Calu3 (cell line): ENCODE measurements at regions not wholly inside any gene's neighbourhood (a gene's known extent, or its start where the extent isn't known, plus 50 kb on each side); places are given as distances from the start of the nearest gene placed in this dataset.

Experiments used
- BruUV-seq: library from RNA; stranded (reverse); fragments of 400-500 nt; replicated peaks from 2 replicates; lab custom pipeline; 2021; lab: Mats Ljungman, UMichigan
- CTCF ChIA-PET: fragments of 300-600 bp; sonication (Branson Sonifier 250); formaldehyde crosslinking; loops from one replicate; lab custom pipeline; 2022; ENCODE audit warnings: antibody characterized with exemption; lab: Charles Lee
- DNase-seq: peaks from one replicate; pipeline ENCODE4 v3.0.0; 2022
- H3K27ac Mint-ChIP-seq: one replicate; pipeline ENCODE4 v1.8.0; 2022; ENCODE audit warnings: mixed read lengths; ENCODE audit not compliant: unreplicated experiment
- H3K27me3 Mint-ChIP-seq: one replicate; pipeline ENCODE4 v1.8.0; 2022; ENCODE audit warnings: mixed read lengths; ENCODE audit not compliant: unreplicated experiment
- H3K36me3 Mint-ChIP-seq: one replicate; pipeline ENCODE4 v1.8.0; 2022; ENCODE audit warnings: mild to moderate bottlenecking, moderate library complexity, mixed read lengths; ENCODE audit not compliant: insufficient read depth, unreplicated experiment
- H3K4me1 Mint-ChIP-seq: one replicate; pipeline ENCODE4 v1.8.0; 2022; ENCODE audit warnings: mild to moderate bottlenecking, low read depth, mixed read lengths; ENCODE audit not compliant: unreplicated experiment
- H3K4me3 Mint-ChIP-seq: one replicate; pipeline ENCODE4 v1.8.0; 2022; ENCODE audit warnings: mild to moderate bottlenecking, low read depth, moderate library complexity, mixed read lengths; ENCODE audit not compliant: unreplicated experiment
- H3K9me3 Mint-ChIP-seq: one replicate; pipeline ENCODE4 v1.8.0; 2022; ENCODE audit warnings: low read depth, mixed read lengths; ENCODE audit not compliant: unreplicated experiment
- CTCF ChIP-seq: fragments of 200-600 bp; IDR thresholded peaks from one replicate; pipeline ENCODE4 v1.8.0; 2022; ENCODE audit warnings: antibody characterized with exemption; ENCODE audit not compliant: unreplicated experiment
- intact Hi-C: fragments of 100-400 bp; cut with micrococcal nuclease; formaldehyde crosslinking; loops from one replicate; pipeline ENCODE4 v1.10.0; 2022; ENCODE audit not compliant: unreplicated experiment

GRCh38 chrX:30373479-30373878 is 64.3 kb upstream of the NR0B1 start:
- no TSS peak for BruUV-seq
- no peak for DNase-seq
- no peak for TF ChIP-seq CTCF
- Mint-ChIP-seq H3K27me3 (no peaks in the 10 kb centered on the region), H3K4me1 (peaks cover 8% of the 10 kb centered on the region), H3K27ac (no peak overlapping the region), H3K36me3 (no peaks in the 10 kb centered on the region), H3K9me3 (peaks cover 2% of the 10 kb centered on the region), H3K4me3 (no peak overlapping the region)
- CTCF ChIA-PET: no interaction called here
- intact Hi-C loops: no loop called here

GRCh38 chrX:30364229-30364628 is 55.0 kb upstream of the NR0B1 start:
- H3K27me3 Mint-ChIP-seq: no peaks in the 10 kb centered on the region
- H3K27ac Mint-ChIP-seq: no peak overlapping the region
- CTCF ChIA-PET: no interaction called here
- peaks cover 15% of the 10 kb centered on the region for H3K4me1 Mint-ChIP-seq
- peak; percentile 3 for DNase-seq
- no peaks in the 10 kb centered on the region for H3K9me3 Mint-ChIP-seq
- H3K36me3 Mint-ChIP-seq: no peaks in the 10 kb centered on the region
- H3K4me3 Mint-ChIP-seq: no peak overlapping the region
- TF ChIP-seq CTCF: no peak
- intact Hi-C loops: loop anchor here (10.0 kb wide), 1 partner anchor 51 kb away; no protein-coding TSS in a partner anchor
- no TSS peak for BruUV-seq
